ENCODE measurements at regions not wholly inside any gene's neighbourhood (a gene's known extent, or its start where the extent isn't known, plus 50 kb on each side); places are given as distances from the start of the nearest gene placed in this dataset.

GRCh38 chr2:22062679-22063078, 938.9 kb downstream of the TDRD15 start:
- ATAC-seq: no peak
- ChIA-PET POLR2A (no interaction called here), CTCF (no interaction called here)
- DNase-seq (ENCODE audit: low spot score): no peak
- Mint-ChIP-seq H3K27ac (no peak overlapping the region), H3K36me3 (peaks cover 21% of the 10 kb centered on the region), H3K27me3 (ENCODE audit: low read depth) (peaks cover 3% of the 10 kb centered on the region; the same call in 1 of the 2 replicates), H3K4me3 (no peak overlapping the region), H3K4me1 (peaks cover 13% of the 10 kb centered on the region), H3K9me3 (peaks cover 22% of the 10 kb centered on the region)
- TF ChIP-seq, protein P1, sequence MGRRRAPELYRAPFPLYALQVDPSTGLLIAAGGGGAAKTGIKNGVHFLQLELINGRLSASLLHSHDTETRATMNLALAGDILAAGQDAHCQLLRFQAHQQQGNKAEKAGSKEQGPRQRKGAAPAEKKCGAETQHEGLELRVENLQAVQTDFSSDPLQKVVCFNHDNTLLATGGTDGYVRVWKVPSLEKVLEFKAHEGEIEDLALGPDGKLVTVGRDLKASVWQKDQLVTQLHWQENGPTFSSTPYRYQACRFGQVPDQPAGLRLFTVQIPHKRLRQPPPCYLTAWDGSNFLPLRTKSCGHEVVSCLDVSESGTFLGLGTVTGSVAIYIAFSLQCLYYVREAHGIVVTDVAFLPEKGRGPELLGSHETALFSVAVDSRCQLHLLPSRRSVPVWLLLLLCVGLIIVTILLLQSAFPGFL (CRISPR knock-in tag; IDR thresholded peaks at IDR 0.05; ENCODE audit: borderline replicate concordance): no peak
- TF ChIP-seq, protein P2, sequence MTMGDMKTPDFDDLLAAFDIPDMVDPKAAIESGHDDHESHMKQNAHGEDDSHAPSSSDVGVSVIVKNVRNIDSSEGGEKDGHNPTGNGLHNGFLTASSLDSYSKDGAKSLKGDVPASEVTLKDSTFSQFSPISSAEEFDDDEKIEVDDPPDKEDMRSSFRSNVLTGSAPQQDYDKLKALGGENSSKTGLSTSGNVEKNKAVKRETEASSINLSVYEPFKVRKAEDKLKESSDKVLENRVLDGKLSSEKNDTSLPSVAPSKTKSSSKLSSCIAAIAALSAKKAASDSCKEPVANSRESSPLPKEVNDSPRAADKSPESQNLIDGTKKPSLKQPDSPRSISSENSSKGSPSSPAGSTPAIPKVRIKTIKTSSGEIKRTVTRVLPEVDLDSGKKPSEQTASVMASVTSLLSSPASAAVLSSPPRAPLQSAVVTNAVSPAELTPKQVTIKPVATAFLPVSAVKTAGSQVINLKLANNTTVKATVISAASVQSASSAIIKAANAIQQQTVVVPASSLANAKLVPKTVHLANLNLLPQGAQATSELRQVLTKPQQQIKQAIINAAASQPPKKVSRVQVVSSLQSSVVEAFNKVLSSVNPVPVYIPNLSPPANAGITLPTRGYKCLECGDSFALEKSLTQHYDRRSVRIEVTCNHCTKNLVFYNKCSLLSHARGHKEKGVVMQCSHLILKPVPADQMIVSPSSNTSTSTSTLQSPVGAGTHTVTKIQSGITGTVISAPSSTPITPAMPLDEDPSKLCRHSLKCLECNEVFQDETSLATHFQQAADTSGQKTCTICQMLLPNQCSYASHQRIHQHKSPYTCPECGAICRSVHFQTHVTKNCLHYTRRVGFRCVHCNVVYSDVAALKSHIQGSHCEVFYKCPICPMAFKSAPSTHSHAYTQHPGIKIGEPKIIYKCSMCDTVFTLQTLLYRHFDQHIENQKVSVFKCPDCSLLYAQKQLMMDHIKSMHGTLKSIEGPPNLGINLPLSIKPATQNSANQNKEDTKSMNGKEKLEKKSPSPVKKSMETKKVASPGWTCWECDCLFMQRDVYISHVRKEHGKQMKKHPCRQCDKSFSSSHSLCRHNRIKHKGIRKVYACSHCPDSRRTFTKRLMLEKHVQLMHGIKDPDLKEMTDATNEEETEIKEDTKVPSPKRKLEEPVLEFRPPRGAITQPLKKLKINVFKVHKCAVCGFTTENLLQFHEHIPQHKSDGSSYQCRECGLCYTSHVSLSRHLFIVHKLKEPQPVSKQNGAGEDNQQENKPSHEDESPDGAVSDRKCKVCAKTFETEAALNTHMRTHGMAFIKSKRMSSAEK (CRISPR knock-in tag; IDR thresholded peaks at IDR 0.05; ENCODE audit: borderline replicate concordance): no peak
- TF ChIP-seq ERG (CRISPR knock-in tag; IDR thresholded peaks at IDR 0.05) (no peak), CTCF (IDR thresholded peaks at IDR 0.05) (no peak), GTF2I (CRISPR knock-in tag; conservative IDR thresholded peaks at IDR 0.05) (no peak), E2F5 (CRISPR knock-in tag; IDR thresholded peaks at IDR 0.05) (no peak), SMAD4 (CRISPR knock-in tag; IDR thresholded peaks at IDR 0.05) (no peak), FOXK1 (CRISPR knock-in tag; IDR thresholded peaks at IDR 0.05) (no peak), KAT7 (CRISPR knock-in tag; IDR thresholded peaks at IDR 0.05; ENCODE audit: borderline replicate concordance) (no peak), GRHL2 (CRISPR knock-in tag; IDR thresholded peaks at IDR 0.05; ENCODE audit: insufficient replicate concordance, severe bottlenecking) (no peak), ZNF416 (CRISPR knock-in tag; IDR thresholded peaks at IDR 0.05) (no peak), NFE2L1 (CRISPR knock-in tag; IDR thresholded peaks at IDR 0.05) (no peak), SOX15 (CRISPR knock-in tag; IDR thresholded peaks at IDR 0.05) (no peak)
- TF ChIP-seq, protein P3, sequence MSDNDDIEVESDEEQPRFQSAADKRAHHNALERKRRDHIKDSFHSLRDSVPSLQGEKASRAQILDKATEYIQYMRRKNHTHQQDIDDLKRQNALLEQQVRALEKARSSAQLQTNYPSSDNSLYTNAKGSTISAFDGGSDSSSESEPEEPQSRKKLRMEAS (CRISPR knock-in tag; IDR thresholded peaks at IDR 0.05): no peak

DNA sequence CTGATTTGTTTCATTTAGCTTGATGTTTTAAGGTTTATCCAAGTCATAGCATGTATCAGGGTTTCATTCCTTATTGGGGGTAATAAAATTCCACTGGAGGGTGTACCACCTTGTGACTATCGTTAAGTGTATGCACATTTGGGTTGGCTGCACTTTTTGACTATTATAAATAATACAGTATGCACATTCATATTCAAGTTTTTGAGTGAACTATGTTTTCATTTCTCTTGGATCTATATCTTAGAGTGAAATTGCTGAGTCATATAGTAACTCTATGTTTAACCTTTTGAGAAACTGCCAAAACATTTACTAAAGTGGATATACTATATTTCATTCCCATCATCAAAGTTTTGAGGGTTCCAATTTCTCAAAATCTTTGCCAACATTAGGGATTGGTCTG, 952.7 kb downstream of the TDRD15 start:
- Mint-ChIP-seq H3K4me3 (no peak overlapping the region), H3K36me3 (peaks cover 14% of the 10 kb centered on the region; the same call in 1 of the 2 replicates), H3K4me1 (peaks cover 11% of the 10 kb centered on the region), H3K9me3 (peaks cover 29% of the 10 kb centered on the region), H3K27me3 (ENCODE audit: low read depth) (no peaks in the 10 kb centered on the region), H3K27ac (no peak overlapping the region)
- POLR2A ChIA-PET: no interaction called here
- CTCF ChIA-PET: no interaction called here
- no peak for ATAC-seq
- no peak for DNase-seq (ENCODE audit: low spot score)
- TF ChIP-seq ZNF416 (CRISPR knock-in tag; IDR thresholded peaks at IDR 0.05) (no peak), KAT7 (CRISPR knock-in tag; IDR thresholded peaks at IDR 0.05; ENCODE audit: borderline replicate concordance) (no peak), NR3C1 (CRISPR knock-in tag; conservative IDR thresholded peaks at IDR 0.05; ENCODE audit: low read depth) (no peak), IRF1 (CRISPR knock-in tag; IDR thresholded peaks at IDR 0.05) (no peak)
- TF ChIP-seq, protein P4, sequence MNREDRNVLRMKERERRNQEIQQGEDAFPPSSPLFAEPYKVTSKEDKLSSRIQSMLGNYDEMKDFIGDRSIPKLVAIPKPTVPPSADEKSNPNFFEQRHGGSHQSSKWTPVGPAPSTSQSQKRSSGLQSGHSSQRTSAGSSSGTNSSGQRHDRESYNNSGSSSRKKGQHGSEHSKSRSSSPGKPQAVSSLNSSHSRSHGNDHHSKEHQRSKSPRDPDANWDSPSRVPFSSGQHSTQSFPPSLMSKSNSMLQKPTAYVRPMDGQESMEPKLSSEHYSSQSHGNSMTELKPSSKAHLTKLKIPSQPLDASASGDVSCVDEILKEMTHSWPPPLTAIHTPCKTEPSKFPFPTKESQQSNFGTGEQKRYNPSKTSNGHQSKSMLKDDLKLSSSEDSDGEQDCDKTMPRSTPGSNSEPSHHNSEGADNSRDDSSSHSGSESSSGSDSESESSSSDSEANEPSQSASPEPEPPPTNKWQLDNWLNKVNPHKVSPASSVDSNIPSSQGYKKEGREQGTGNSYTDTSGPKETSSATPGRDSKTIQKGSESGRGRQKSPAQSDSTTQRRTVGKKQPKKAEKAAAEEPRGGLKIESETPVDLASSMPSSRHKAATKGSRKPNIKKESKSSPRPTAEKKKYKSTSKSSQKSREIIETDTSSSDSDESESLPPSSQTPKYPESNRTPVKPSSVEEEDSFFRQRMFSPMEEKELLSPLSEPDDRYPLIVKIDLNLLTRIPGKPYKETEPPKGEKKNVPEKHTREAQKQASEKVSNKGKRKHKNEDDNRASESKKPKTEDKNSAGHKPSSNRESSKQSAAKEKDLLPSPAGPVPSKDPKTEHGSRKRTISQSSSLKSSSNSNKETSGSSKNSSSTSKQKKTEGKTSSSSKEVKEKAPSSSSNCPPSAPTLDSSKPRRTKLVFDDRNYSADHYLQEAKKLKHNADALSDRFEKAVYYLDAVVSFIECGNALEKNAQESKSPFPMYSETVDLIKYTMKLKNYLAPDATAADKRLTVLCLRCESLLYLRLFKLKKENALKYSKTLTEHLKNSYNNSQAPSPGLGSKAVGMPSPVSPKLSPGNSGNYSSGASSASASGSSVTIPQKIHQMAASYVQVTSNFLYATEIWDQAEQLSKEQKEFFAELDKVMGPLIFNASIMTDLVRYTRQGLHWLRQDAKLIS (CRISPR knock-in tag; IDR thresholded peaks at IDR 0.05; ENCODE audit: borderline replicate concordance): no peak
- TF ChIP-seq, protein P5, sequence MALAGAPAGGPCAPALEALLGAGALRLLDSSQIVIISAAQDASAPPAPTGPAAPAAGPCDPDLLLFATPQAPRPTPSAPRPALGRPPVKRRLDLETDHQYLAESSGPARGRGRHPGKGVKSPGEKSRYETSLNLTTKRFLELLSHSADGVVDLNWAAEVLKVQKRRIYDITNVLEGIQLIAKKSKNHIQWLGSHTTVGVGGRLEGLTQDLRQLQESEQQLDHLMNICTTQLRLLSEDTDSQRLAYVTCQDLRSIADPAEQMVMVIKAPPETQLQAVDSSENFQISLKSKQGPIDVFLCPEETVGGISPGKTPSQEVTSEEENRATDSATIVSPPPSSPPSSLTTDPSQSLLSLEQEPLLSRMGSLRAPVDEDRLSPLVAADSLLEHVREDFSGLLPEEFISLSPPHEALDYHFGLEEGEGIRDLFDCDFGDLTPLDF (CRISPR knock-in tag; IDR thresholded peaks at IDR 0.05): no peak

Measured in WTC11 (cell line).